ENCODE measurements at regions not wholly inside any gene's neighbourhood (a gene's known extent, or its start where the extent isn't known, plus 50 kb on each side); places are given as distances from the start of the nearest gene placed in this dataset.

DNA sequence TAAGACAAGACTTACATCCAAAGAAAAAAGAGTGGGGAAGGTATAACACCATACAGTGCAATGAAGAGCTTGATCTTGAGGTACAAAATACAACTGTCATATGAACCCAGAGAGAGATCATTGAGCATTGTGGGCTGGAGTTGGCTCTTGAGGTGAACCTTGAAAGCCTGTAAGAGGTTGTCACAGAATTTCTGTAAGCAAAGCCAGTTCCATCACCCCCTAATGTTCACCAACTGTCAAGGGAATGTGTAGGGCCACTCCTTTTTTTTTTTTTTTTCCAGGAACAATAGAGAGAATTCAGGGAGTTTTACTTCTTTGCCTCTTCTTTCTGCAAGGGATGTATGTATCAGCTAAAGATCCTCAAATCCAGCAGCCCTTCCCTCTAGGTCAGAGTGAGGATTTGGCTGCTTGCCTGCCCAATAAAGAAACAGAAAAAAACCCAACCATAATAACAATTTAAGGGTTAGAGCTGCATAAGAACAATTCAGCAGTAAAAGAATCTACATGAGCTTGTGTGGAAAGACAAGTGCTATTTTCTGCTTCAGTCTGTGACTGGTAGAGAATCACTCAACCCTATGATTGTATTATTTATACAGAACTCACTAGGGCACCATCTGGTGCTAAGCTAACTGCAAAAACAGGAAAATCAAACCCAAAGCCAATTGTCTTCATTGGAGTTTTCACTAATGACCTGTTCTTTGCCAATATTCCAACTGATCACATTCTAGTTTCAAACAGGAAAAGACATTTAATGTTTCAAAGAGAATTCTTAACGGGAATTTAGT, 217.5 kb upstream of the TEX13C start:
- H3K27ac Mint-ChIP-seq (ENCODE audit: unreplicated experiment) = no peak overlapping the region
- peaks cover 18% of the 10 kb centered on the region for H3K4me1 Mint-ChIP-seq
- no peak for DNase-seq (ENCODE audit: low read depth, low spot score)
- peaks cover 4% of the 10 kb centered on the region for H3K36me3 Mint-ChIP-seq (ENCODE audit: low read depth)
- H3K4me3 Mint-ChIP-seq = no peak overlapping the region
- no peaks in the 10 kb centered on the region for H3K27me3 Mint-ChIP-seq (ENCODE audit: low read depth)
- no peaks in the 10 kb centered on the region for H3K9me3 Mint-ChIP-seq
- TF ChIP-seq, protein P1, sequence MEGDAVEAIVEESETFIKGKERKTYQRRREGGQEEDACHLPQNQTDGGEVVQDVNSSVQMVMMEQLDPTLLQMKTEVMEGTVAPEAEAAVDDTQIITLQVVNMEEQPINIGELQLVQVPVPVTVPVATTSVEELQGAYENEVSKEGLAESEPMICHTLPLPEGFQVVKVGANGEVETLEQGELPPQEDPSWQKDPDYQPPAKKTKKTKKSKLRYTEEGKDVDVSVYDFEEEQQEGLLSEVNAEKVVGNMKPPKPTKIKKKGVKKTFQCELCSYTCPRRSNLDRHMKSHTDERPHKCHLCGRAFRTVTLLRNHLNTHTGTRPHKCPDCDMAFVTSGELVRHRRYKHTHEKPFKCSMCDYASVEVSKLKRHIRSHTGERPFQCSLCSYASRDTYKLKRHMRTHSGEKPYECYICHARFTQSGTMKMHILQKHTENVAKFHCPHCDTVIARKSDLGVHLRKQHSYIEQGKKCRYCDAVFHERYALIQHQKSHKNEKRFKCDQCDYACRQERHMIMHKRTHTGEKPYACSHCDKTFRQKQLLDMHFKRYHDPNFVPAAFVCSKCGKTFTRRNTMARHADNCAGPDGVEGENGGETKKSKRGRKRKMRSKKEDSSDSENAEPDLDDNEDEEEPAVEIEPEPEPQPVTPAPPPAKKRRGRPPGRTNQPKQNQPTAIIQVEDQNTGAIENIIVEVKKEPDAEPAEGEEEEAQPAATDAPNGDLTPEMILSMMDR (conservative IDR thresholded peaks at IDR 0.05) = no peak

DNA sequence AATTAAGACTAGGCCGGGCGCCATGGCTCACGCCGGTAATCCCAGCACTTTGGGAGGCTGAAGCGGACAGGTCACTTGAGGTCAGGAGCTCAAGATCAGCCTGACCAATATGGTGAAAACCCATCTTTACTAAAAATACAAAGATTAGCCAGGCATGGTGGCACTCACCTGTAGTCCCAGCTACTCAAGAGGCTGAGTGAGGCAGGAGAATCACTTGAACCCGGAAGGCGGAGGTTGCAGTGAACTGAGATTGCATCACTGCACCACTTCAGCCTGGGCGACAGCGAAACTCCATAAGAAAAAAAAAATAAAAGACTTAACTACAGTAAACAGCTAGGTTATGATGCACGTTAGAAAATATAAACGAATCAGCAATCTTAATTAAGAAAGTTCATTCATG, 216.0 kb upstream of the TEX13C start:
- Mint-ChIP-seq H3K36me3 (ENCODE audit: low read depth) (peaks cover 4% of the 10 kb centered on the region), H3K27me3 (ENCODE audit: low read depth) (no peaks in the 10 kb centered on the region), H3K27ac (ENCODE audit: unreplicated experiment) (no peak overlapping the region), H3K9me3 (no peaks in the 10 kb centered on the region), H3K4me3 (no peak overlapping the region), H3K4me1 (peaks cover 18% of the 10 kb centered on the region)
- DNase-seq (ENCODE audit: low read depth, low spot score) = no peak
- TF ChIP-seq, protein P1 (conservative IDR thresholded peaks at IDR 0.05) = no peak

DNA sequence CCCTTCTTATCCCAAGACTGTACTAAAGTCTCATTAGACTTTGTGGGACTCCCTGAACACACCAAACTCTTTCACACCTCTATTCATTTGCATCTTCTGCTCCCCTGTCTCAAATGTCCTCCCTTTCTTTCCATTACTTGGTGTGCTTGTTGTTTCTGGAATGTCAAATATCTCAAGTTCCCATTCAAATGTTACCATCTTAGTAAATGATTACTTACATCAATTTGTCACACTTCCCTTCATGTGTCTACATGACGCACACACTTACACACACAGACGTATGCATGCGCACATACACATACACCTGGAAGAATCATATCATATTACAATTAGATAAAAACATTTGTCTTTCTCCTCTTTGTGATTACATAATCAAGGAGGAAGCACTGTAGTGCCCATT, 210.8 kb upstream of the TEX13C start:
- H3K4me1 Mint-ChIP-seq = no peaks in the 10 kb centered on the region
- H3K9me3 Mint-ChIP-seq = no peaks in the 10 kb centered on the region
- TF ChIP-seq, protein P1 (conservative IDR thresholded peaks at IDR 0.05) = no peak
- H3K27me3 Mint-ChIP-seq (ENCODE audit: low read depth) = no peaks in the 10 kb centered on the region
- no peak for DNase-seq (ENCODE audit: low read depth, low spot score)
- peaks cover 9% of the 10 kb centered on the region for H3K36me3 Mint-ChIP-seq (ENCODE audit: low read depth)
- no peak overlapping the region for H3K4me3 Mint-ChIP-seq
- H3K27ac Mint-ChIP-seq (ENCODE audit: unreplicated experiment) = no peak overlapping the region

DNA sequence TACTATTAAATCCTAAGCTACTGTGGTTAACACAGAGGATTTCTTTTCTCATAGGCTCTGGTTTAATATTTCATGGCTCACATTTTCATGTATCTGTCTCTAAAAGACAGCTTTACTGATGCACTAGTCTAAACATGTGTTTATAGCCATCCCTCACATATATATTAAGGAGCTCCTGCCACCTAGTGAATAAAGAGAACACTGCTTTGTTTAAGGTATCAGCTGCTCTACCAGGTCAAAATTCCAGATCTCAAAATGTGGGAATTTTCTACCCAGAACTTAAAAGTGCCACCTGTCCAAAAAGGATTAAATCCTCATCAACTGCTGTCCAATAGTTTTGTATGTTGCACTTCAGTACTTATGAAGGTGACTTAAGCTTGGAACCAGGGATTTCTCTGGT, 188.5 kb upstream of the TEX13C start:
- TF ChIP-seq, protein P1 (conservative IDR thresholded peaks at IDR 0.05) = peak; percentile 65
- no peaks in the 10 kb centered on the region for H3K27me3 Mint-ChIP-seq (ENCODE audit: low read depth)
- H3K4me3 Mint-ChIP-seq = no peak overlapping the region
- DNase-seq (ENCODE audit: low read depth, low spot score) = no peak
- peaks cover 7% of the 10 kb centered on the region for H3K36me3 Mint-ChIP-seq (ENCODE audit: low read depth)
- no peaks in the 10 kb centered on the region for H3K4me1 Mint-ChIP-seq
- H3K9me3 Mint-ChIP-seq = peaks cover 6% of the 10 kb centered on the region
- H3K27ac Mint-ChIP-seq (ENCODE audit: unreplicated experiment) = no peak overlapping the region

DNA sequence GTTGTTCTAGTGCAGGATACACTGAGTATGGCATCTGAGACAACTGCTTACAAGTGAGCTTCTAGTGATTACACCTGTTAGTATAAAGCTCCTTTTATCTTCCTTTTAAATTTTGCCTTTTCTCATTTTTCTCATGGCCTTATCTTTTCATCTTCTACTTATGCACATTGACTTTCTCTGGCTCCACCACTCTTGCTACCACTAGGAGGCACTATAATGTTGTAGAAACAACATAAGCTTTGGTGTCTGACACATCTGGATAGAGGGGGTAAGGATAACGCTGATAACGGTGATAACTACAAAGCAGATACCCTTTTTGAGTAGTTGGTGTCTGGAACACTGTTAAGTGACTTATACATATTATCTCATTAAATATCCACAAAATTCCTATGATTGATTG, 187.4 kb upstream of the TEX13C start:
- TF ChIP-seq, protein P1 (conservative IDR thresholded peaks at IDR 0.05) = peak; percentile 66
- Mint-ChIP-seq H3K4me1 (no peaks in the 10 kb centered on the region), H3K27me3 (ENCODE audit: low read depth) (no peaks in the 10 kb centered on the region), H3K36me3 (ENCODE audit: low read depth) (peaks cover 7% of the 10 kb centered on the region), H3K9me3 (peaks cover 6% of the 10 kb centered on the region), H3K4me3 (no peak overlapping the region), H3K27ac (ENCODE audit: unreplicated experiment) (no peak overlapping the region)
- no peak for DNase-seq (ENCODE audit: low read depth, low spot score)

All from neural crest cell (in vitro differentiated cells).